Erythroblast (primary cell): ENCODE measurements at regions not wholly inside any gene's neighbourhood (a gene's known extent, or its start where the extent isn't known, plus 50 kb on each side); places are given as distances from the start of the nearest gene placed in this dataset.

Source experiments
- GATA1 ChIP-seq: IDR thresholded peaks from 2 replicates; pipeline ENCODE4 v1.6.1; 2011; ENCODE audit warnings: low read depth, mild to moderate bottlenecking, control low read depth, low read length, moderate library complexity
- POLR2A ChIP-seq: IDR thresholded peaks from 2 replicates; pipeline ENCODE4 v1.6.1; 2011; ENCODE audit warnings: mild to moderate bottlenecking, low read length

DNA sequence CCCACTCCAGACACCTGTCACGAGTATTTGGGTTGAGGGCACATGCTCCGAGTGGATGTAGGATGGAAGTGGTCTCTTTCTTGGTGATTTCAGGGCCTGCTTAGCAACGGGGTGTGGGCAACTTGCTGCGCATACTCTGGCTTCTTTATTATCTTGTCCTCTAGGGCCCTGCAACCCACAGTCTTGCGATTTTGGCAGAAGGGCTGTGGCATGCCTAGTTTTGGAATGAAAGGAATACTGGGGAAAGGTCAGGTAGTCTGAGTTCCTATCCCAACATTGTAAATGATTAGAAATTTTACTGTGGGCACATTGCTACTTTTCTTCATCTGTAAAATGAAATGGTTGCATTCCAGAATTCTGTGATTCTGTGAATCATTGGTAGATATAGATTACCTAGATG, 74.3 kb downstream of the ACTBL2 start:
- TF ChIP-seq POLR2A (no peak), GATA1 (no peak)
